ENCODE measurements at regions not wholly inside any gene's neighbourhood (a gene's known extent, or its start where the extent isn't known, plus 50 kb on each side); places are given as distances from the start of the nearest gene placed in this dataset.

DNA sequence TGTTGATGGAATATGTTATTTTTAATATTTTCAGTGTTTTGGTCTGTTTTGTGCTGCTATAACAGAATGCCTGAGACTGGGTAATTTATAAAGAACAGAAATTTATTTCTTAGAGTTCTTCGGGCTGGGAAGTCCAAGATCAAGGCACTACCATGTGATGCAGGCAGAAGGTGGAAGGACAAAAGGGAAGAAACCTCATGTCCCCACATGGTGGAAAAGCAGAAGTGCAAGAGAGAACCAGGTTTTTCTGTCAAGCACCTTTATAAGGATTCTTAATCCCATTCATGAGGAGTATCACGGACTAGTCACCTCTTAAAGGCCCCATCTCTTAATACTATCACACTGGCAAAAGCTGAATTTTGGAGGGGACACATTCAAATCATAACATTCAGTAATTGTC is 57.9 kb upstream of the EPHB3 start:
- FAIRE-seq (no peak), DNase-seq (ENCODE audit: low spot score in 2 of 2) (no peak)

- FAIRE-seq (no peak), DNase-seq (ENCODE audit: low spot score in 2 of 2) (no peak)
Observed at GRCh38 chr3:184505076-184505878, 56.3 kb upstream of the EPHB3 start.

- FAIRE-seq (no peak), DNase-seq (ENCODE audit: low spot score in 2 of 2) (no peak)
Observed at GRCh38 chr3:184506561-184506991, 55.0 kb upstream of the EPHB3 start.

DNA sequence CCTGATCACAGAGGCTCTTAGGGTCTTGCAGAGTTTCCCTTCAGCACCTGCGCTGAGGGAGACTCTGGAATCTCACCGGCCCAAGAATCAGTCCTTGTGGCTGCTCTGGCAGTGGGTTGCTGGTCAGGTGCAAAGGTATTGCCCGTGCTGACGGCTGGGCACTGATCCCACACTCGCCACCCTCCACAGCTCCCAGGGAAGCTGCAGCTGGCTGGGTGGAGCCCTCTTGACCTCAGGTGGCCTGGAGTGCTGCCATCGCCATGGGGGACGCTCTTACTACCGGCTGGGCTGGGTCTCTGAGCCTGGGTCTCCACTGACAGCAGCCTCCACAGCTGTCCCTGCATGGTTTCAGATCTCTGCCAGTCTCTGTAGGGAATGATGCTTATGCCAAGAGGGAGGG is 52.6 kb upstream of the EPHB3 start:
- DNase-seq (ENCODE audit: low spot score in 2 of 2) = no peak
- no peak for FAIRE-seq

GRCh38 chr3:184511741-184512140 is 49.8 kb upstream of the EPHB3 start:
- FAIRE-seq (no peak), DNase-seq (ENCODE audit: low spot score in 2 of 2) (no peak)
